Naive thymus-derived CD4-positive, alpha-beta T cell (primary cell): ENCODE measurements at regions not wholly inside any gene's neighbourhood (a gene's known extent, or its start where the extent isn't known, plus 50 kb on each side); places are given as distances from the start of the nearest gene placed in this dataset.

Experiments used
- ATAC-seq: fragments of 150-1000 bp; cut with Tn5 transposase; 2 replicates; pipeline ENCODE4 v1.10.0; 2021; ENCODE audit warnings: mild to moderate bottlenecking, moderate library complexity
- CTCF ChIA-PET: fragments of 350-600 bp; sonication (Branson Sonifier 250); formaldehyde crosslinking; loops from one replicate; lab custom pipeline; 2021; ENCODE audit warnings: antibody characterized with exemption; lab: Charles Lee
- POLR2A ChIA-PET: fragments of 350-600 bp; sonication (Branson Sonifier 250); formaldehyde crosslinking; loops from one replicate; lab custom pipeline; 2021; ENCODE audit warnings: antibody characterized with exemption, inconsistent platforms; lab: Charles Lee
- DNase-seq, 9 donors: peaks; one replicate each; pipeline versions ENCODE4 v3.0.0 to v3.0.0-alpha.2; 2020 to 2022; ENCODE audit warnings: mixed read lengths in 1 of 9
- H3K27ac ChIP-seq: one replicate; pipeline ENCODE4 v1.7.0; 2013; ENCODE audit warnings: mild to moderate bottlenecking, low read depth, low read length, moderate library complexity
- H3K27me3 ChIP-seq, 2 donors: one replicate each; pipeline ENCODE4 v1.7.0; 2013; ENCODE audit warnings: low read length in 2 of 2, mild to moderate bottlenecking in 2 of 2, moderate library complexity in 2 of 2; ENCODE audit not compliant: control insufficient read depth in 2 of 2, insufficient read depth in 2 of 2
- H3K36me3 ChIP-seq, 3 experiments: 1 replicate in 2 of 3; 2 replicates in 1 of 3; pipeline ENCODE4 v1.7.0; 2013; ENCODE audit warnings: low read length in 3 of 3, mild to moderate bottlenecking in 3 of 3, moderate library complexity in 1 of 3; ENCODE audit not compliant: insufficient read depth in 3 of 3, control insufficient read depth in 2 of 3
- H3K4me1 ChIP-seq, 2 donors: one replicate each; pipeline ENCODE4 v1.7.0; 2013; ENCODE audit warnings: low read length in 2 of 2, mild to moderate bottlenecking in 2 of 2, moderate library complexity in 1 of 2; ENCODE audit not compliant: control insufficient read depth in 2 of 2, insufficient read depth in 2 of 2
- H3K4me3 ChIP-seq: 2 replicates; pipeline ENCODE4 v1.7.0; 2013; ENCODE audit warnings: mild to moderate bottlenecking, low read length
- H3K9me3 ChIP-seq, 3 experiments: 1 replicate in 2 of 3; 2 replicates in 1 of 3; pipeline ENCODE4 v1.7.0; 2013; ENCODE audit warnings: low read length in 3 of 3; ENCODE audit not compliant: control insufficient read depth in 2 of 3
- H3K27ac Mint-ChIP-seq, 9 donors: one replicate each; pipeline ENCODE4 v1.8.0; 2020 to 2022; ENCODE audit warnings: mixed read lengths in 9 of 9, mild to moderate bottlenecking in 8 of 9, moderate library complexity in 5 of 9, inconsistent platforms in 2 of 9
- H3K27me3 Mint-ChIP-seq, 5 donors: one replicate each; pipeline ENCODE4 v1.8.0; 2021 to 2022; ENCODE audit warnings: mixed read lengths in 5 of 5, mild to moderate bottlenecking in 1 of 5
- H3K36me3 Mint-ChIP-seq, 5 donors: one replicate each; pipeline ENCODE4 v1.8.0; 2020 to 2022; ENCODE audit warnings: mixed read lengths in 5 of 5, mild to moderate bottlenecking in 3 of 5, inconsistent platforms in 1 of 5
- H3K4me1 Mint-ChIP-seq, 7 donors: one replicate each; pipeline ENCODE4 v1.8.0; 2020 to 2022; ENCODE audit warnings: mixed read lengths in 7 of 7, mild to moderate bottlenecking in 3 of 7, inconsistent platforms in 1 of 7
- H3K4me3 Mint-ChIP-seq, 10 donors: one replicate each; pipeline ENCODE4 v1.8.0; 2020 to 2022; ENCODE audit warnings: mild to moderate bottlenecking in 10 of 10, mixed read lengths in 10 of 10, moderate library complexity in 6 of 10, inconsistent platforms in 2 of 10
- H3K9me3 Mint-ChIP-seq, 11 donors: one replicate each; pipeline ENCODE4 v1.8.0; 2020 to 2022; ENCODE audit warnings: mixed read lengths in 11 of 11, mild to moderate bottlenecking in 4 of 11, inconsistent platforms in 1 of 11, moderate library complexity in 1 of 11
- intact Hi-C, 2 donors: fragments of 100-400 bp; cut with micrococcal nuclease; formaldehyde crosslinking; loops; one replicate each; pipeline ENCODE4 v1.15.1; 2023

- intact Hi-C loops = no loop called here
- H3K4me3 Mint-ChIP-seq = no peak overlapping the region
- H3K4me1 Mint-ChIP-seq = no peaks in the 10 kb centered on the region
- Histone ChIP-seq H3K27me3 (no peaks in the 10 kb centered on the region), H3K4me3 (no peak overlapping the region), H3K9me3 (peaks cover 0 to 4% (median 0%) of the 10 kb centered on the region in 3 experiments), H3K27ac (no peak overlapping the region), H3K36me3 (no peaks in the 10 kb centered on the region), H3K4me1 (no peaks in the 10 kb centered on the region)
- H3K9me3 Mint-ChIP-seq = peaks cover 0 to 26% (median 10%) of the 10 kb centered on the region in 11 donors
- no peak for DNase-seq
- POLR2A ChIA-PET = no interaction called here
- no peak for ATAC-seq
- H3K36me3 Mint-ChIP-seq = no peaks in the 10 kb centered on the region
- H3K27me3 Mint-ChIP-seq = no peaks in the 10 kb centered on the region
- CTCF ChIA-PET = no interaction called here
- H3K27ac Mint-ChIP-seq = no peak overlapping the region
These were observed 315.5 kb upstream of the RBFOX1 start for GRCh38 chr16:7017006-7017662.

- ATAC-seq = no peak
- CTCF ChIA-PET = no interaction called here
- no peak overlapping the region for H3K27ac ChIP-seq
- intact Hi-C loops = no loop called here
- H3K27me3 ChIP-seq = no peaks in the 10 kb centered on the region
- Mint-ChIP-seq H3K4me1 (no peaks in the 10 kb centered on the region), H3K9me3 (peaks cover 3 to 45% (median 19%) of the 10 kb centered on the region in 11 donors), H3K4me3 (no peak overlapping the region), H3K27ac (no peak overlapping the region), H3K36me3 (peaks cover 0 to 4% (median 0%) of the 10 kb centered on the region in 5 donors), H3K27me3 (no peaks in the 10 kb centered on the region)
- DNase-seq = no peak
- H3K4me1 ChIP-seq = no peaks in the 10 kb centered on the region
- POLR2A ChIA-PET = no interaction called here
- peaks cover 0 to 4% (median 0%) of the 10 kb centered on the region in 3 experiments for H3K9me3 ChIP-seq
- H3K4me3 ChIP-seq = no peak overlapping the region
- H3K36me3 ChIP-seq = no peaks in the 10 kb centered on the region
These were observed 317.9 kb upstream of the RBFOX1 start for GRCh38 chr16:7014756-7015155.

- H3K27ac ChIP-seq = no peak overlapping the region
- CTCF ChIA-PET = no interaction called here
- no peaks in the 10 kb centered on the region for H3K4me1 Mint-ChIP-seq
These were observed 318.7 kb upstream of the RBFOX1 start for GRCh38 chr16:7013990-7014389.

GRCh38 chr16:7004266-7004665 lies 328.4 kb upstream of the RBFOX1 start:
- H3K4me1 ChIP-seq = no peaks in the 10 kb centered on the region
- no peaks in the 10 kb centered on the region for H3K4me1 Mint-ChIP-seq
- no peak overlapping the region for H3K4me3 ChIP-seq
- no peak overlapping the region for H3K27ac ChIP-seq
- peaks cover 8 to 35% (median 14%) of the 10 kb centered on the region in 11 donors for H3K9me3 Mint-ChIP-seq
- ATAC-seq (no peak), DNase-seq (no peak)
- no peaks in the 10 kb centered on the region for H3K36me3 ChIP-seq
- H3K36me3 Mint-ChIP-seq = peaks cover 0 to 3% (median 2%) of the 10 kb centered on the region in 5 donors
- CTCF ChIA-PET = no interaction called here
- H3K27ac Mint-ChIP-seq = no peak overlapping the region
- intact Hi-C loops = no loop called here
- no peaks in the 10 kb centered on the region for H3K27me3 Mint-ChIP-seq
- peaks cover 0 to 6% (median 0%) of the 10 kb centered on the region in 3 experiments for H3K9me3 ChIP-seq
- POLR2A ChIA-PET = no interaction called here
- H3K4me3 Mint-ChIP-seq = no peak overlapping the region
- no peaks in the 10 kb centered on the region for H3K27me3 ChIP-seq

More at GRCh38 chr16:7013990-7014389, 318.7 kb upstream of the RBFOX1 start:
- H3K9me3 ChIP-seq = peaks cover 0 to 4% (median 0%) of the 10 kb centered on the region in 3 experiments
- H3K4me3 ChIP-seq = no peak overlapping the region
- no peak overlapping the region for H3K27ac Mint-ChIP-seq
- H3K27me3 Mint-ChIP-seq = no peaks in the 10 kb centered on the region
- H3K4me3 Mint-ChIP-seq = no peak overlapping the region
- no peak for ATAC-seq
- H3K27me3 ChIP-seq = no peaks in the 10 kb centered on the region
- POLR2A ChIA-PET = no interaction called here
- no peaks in the 10 kb centered on the region for H3K36me3 ChIP-seq
- H3K4me1 ChIP-seq = no peaks in the 10 kb centered on the region
- peaks cover 0 to 7% (median 0%) of the 10 kb centered on the region in 5 donors for H3K36me3 Mint-ChIP-seq
- intact Hi-C loops = no loop called here
- DNase-seq = no peak
- H3K9me3 Mint-ChIP-seq = peaks cover 3 to 49% (median 22%) of the 10 kb centered on the region in 11 donors

- Histone ChIP-seq H3K4me3 (no peak overlapping the region), H3K36me3 (no peaks in the 10 kb centered on the region), H3K9me3 (no peaks in the 10 kb centered on the region), H3K27ac (no peak overlapping the region), H3K4me1 (no peaks in the 10 kb centered on the region), H3K27me3 (no peaks in the 10 kb centered on the region)
- no peaks in the 10 kb centered on the region for H3K36me3 Mint-ChIP-seq
- H3K9me3 Mint-ChIP-seq = peaks cover 0 to 17% (median 8%) of the 10 kb centered on the region in 11 donors
- no peak for DNase-seq
- no peaks in the 10 kb centered on the region for H3K27me3 Mint-ChIP-seq
- ChIA-PET CTCF (no interaction called here), POLR2A (no interaction called here)
- H3K4me1 Mint-ChIP-seq = no peaks in the 10 kb centered on the region
- ATAC-seq = no peak
- H3K4me3 Mint-ChIP-seq = no peak overlapping the region
- no peak overlapping the region for H3K27ac Mint-ChIP-seq
- intact Hi-C loops = no loop called here
These were observed 339.1 kb upstream of the RBFOX1 start for GRCh38 chr16:6993544-6993943.

- POLR2A ChIA-PET = no interaction called here
- no peaks in the 10 kb centered on the region for H3K27me3 Mint-ChIP-seq
- no peaks in the 10 kb centered on the region for H3K4me1 Mint-ChIP-seq
- no peak overlapping the region for H3K27ac ChIP-seq
- peaks cover 0 to 29% (median 5%) of the 10 kb centered on the region in 11 donors for H3K9me3 Mint-ChIP-seq
- no peak overlapping the region for H3K4me3 Mint-ChIP-seq
- H3K36me3 ChIP-seq = no peaks in the 10 kb centered on the region
- CTCF ChIA-PET = no interaction called here
- intact Hi-C loops = no loop called here
- no peaks in the 10 kb centered on the region for H3K9me3 ChIP-seq
- no peak overlapping the region for H3K4me3 ChIP-seq
- H3K27me3 ChIP-seq = no peaks in the 10 kb centered on the region
- no peaks in the 10 kb centered on the region for H3K36me3 Mint-ChIP-seq
- H3K4me1 ChIP-seq = no peaks in the 10 kb centered on the region
- H3K27ac Mint-ChIP-seq = no peak overlapping the region
- no peak for ATAC-seq
- DNase-seq = no peak
These were observed 343.8 kb upstream of the RBFOX1 start for GRCh38 chr16:6988846-6989245.

GRCh38 chr16:6977916-6978315 lies 354.7 kb upstream of the RBFOX1 start:
- Mint-ChIP-seq H3K4me1 (no peaks in the 10 kb centered on the region), H3K9me3 (peaks cover 0 to 14% (median 6%) of the 10 kb centered on the region in 11 donors), H3K36me3 (no peaks in the 10 kb centered on the region), H3K27me3 (no peaks in the 10 kb centered on the region), H3K27ac (no peak overlapping the region), H3K4me3 (no peak overlapping the region)
- intact Hi-C loops = no loop called here
- no peaks in the 10 kb centered on the region for H3K27me3 ChIP-seq
- ChIA-PET POLR2A (no interaction called here), CTCF (no interaction called here)
- H3K4me3 ChIP-seq = no peak overlapping the region
- no peaks in the 10 kb centered on the region for H3K9me3 ChIP-seq
- H3K4me1 ChIP-seq = no peaks in the 10 kb centered on the region
- no peak for DNase-seq
- no peak for ATAC-seq
- H3K27ac ChIP-seq = no peak overlapping the region
- H3K36me3 ChIP-seq = no peaks in the 10 kb centered on the region
